H9 (cell line): ENCODE measurements at regions not wholly inside any gene's neighbourhood (a gene's known extent, or its start where the extent isn't known, plus 50 kb on each side); places are given as distances from the start of the nearest gene placed in this dataset.

Source experiments
- DNase-seq: peaks from one replicate; pipeline ENCODE4 v3.0.0-alpha.2; 2017
- H2AFZ ChIP-seq: one replicate; pipeline ENCODE4 v1.6.1; 2013; ENCODE audit warnings: mild to moderate bottlenecking, low read length, control low read depth, moderate library complexity
- H2AK5ac ChIP-seq: 2 replicates; pipeline ENCODE4 v1.6.1; 2013; ENCODE audit warnings: low read length, control low read depth, mixed read lengths; ENCODE audit not compliant: insufficient read length
- H2BK120ac ChIP-seq: one replicate; pipeline ENCODE4 v1.6.1; 2013; ENCODE audit warnings: low read depth, mild to moderate bottlenecking, low read length, control low read depth, inconsistent platforms; ENCODE audit not compliant: poor library complexity, severe bottlenecking
- H2BK12ac ChIP-seq: 2 replicates; pipeline ENCODE4 v1.6.1; 2013; ENCODE audit warnings: low read length, control low read depth, mixed read lengths, low read depth; ENCODE audit not compliant: insufficient read length
- H2BK15ac ChIP-seq: 2 replicates; pipeline ENCODE4 v1.6.1; 2013; ENCODE audit warnings: low read depth, low read length, control low read depth
- H2BK20ac ChIP-seq: one replicate; pipeline ENCODE4 v1.6.1; 2013; ENCODE audit warnings: low read depth, mild to moderate bottlenecking, low read length, control low read depth, inconsistent platforms; ENCODE audit not compliant: poor library complexity, severe bottlenecking
- H2BK5ac ChIP-seq: 2 replicates; pipeline ENCODE4 v1.6.1; 2013; ENCODE audit warnings: low read length, control low read depth, mixed read lengths; ENCODE audit not compliant: insufficient read length
- H3K14ac ChIP-seq: 2 replicates; pipeline ENCODE4 v1.6.1; 2013; ENCODE audit warnings: low read length, control low read depth; ENCODE audit not compliant: insufficient read depth
- H3K18ac ChIP-seq: 2 replicates; pipeline ENCODE4 v1.6.1; 2013; ENCODE audit warnings: low read depth, mild to moderate bottlenecking, mixed read lengths, low read length, control low read depth; ENCODE audit not compliant: insufficient read length
- H3K23ac ChIP-seq: 2 replicates; pipeline ENCODE4 v1.6.1; 2013; ENCODE audit warnings: low read length, control low read depth, mixed read lengths, low read depth; ENCODE audit not compliant: insufficient read length
- H3K23me2 ChIP-seq: 2 replicates; pipeline ENCODE4 v1.6.1; 2013; ENCODE audit warnings: low read depth, mild to moderate bottlenecking, mixed read lengths, low read length, control low read depth; ENCODE audit not compliant: insufficient read length, poor library complexity, severe bottlenecking
- H3K27ac ChIP-seq: 2 replicates; pipeline ENCODE4 v1.5.1; 2013; ENCODE audit warnings: low read length, control low read depth, mixed read lengths, low read depth; ENCODE audit not compliant: insufficient read length
- H3K27me3 ChIP-seq: 2 replicates; pipeline ENCODE4 v1.6.1; 2013; ENCODE audit warnings: low read length, control low read depth, inconsistent platforms; ENCODE audit not compliant: insufficient read depth
- H3K4ac ChIP-seq: 2 replicates; pipeline ENCODE4 v1.6.1; 2013; ENCODE audit warnings: low read depth, mild to moderate bottlenecking, control low read depth, inconsistent platforms, low read length, moderate library complexity
- H3K4me1 ChIP-seq: 2 replicates; pipeline ENCODE4 v1.6.1; 2013; ENCODE audit warnings: low read length, control low read depth, inconsistent platforms; ENCODE audit not compliant: insufficient read depth
- H3K4me2 ChIP-seq: 2 replicates; pipeline ENCODE4 v1.6.1; 2013; ENCODE audit warnings: low read length, control low read depth, mixed read lengths; ENCODE audit not compliant: insufficient read length, insufficient read depth
- H3K56ac ChIP-seq: 2 replicates; pipeline ENCODE4 v1.6.1; 2013; ENCODE audit warnings: low read depth, mild to moderate bottlenecking, mixed read lengths, low read length, control low read depth; ENCODE audit not compliant: insufficient read length
- H3K79me1 ChIP-seq: 2 replicates; pipeline ENCODE4 v1.6.1; 2013; ENCODE audit warnings: low read depth, mild to moderate bottlenecking, moderate library complexity, low read length, control low read depth, inconsistent platforms; ENCODE audit not compliant: insufficient read depth, poor library complexity, severe bottlenecking
- H3K79me2 ChIP-seq: 2 replicates; pipeline ENCODE4 v1.6.1; 2013; ENCODE audit warnings: low read length, control low read depth, inconsistent platforms; ENCODE audit not compliant: insufficient read depth
- H3K9ac ChIP-seq: 2 replicates; pipeline ENCODE4 v1.6.1; 2013; ENCODE audit warnings: low read length, control low read depth, mixed read lengths; ENCODE audit not compliant: insufficient read length; ENCODE audit errors: extremely low read depth
- H3K9me3 ChIP-seq: one replicate; pipeline ENCODE4 v1.6.1; 2013; ENCODE audit warnings: low read depth, low read length, inconsistent platforms; ENCODE audit not compliant: control insufficient read depth
- H3T11ph ChIP-seq: one replicate; pipeline ENCODE4 v1.6.1; 2013; ENCODE audit warnings: mild to moderate bottlenecking, low read length, control low read depth, inconsistent platforms
- H4K20me1 ChIP-seq: one replicate; pipeline ENCODE4 v1.6.1; 2013; ENCODE audit not compliant: control insufficient read depth, insufficient read length, insufficient read depth
- H4K5ac ChIP-seq: 2 replicates; pipeline ENCODE4 v1.6.1; 2013; ENCODE audit warnings: low read depth, mild to moderate bottlenecking, mixed read lengths, low read length, control low read depth; ENCODE audit not compliant: insufficient read length
- H4K8ac ChIP-seq: replicated peaks from 2 replicates; pipeline ENCODE4 v1.6.1; 2013; ENCODE audit warnings: low read length, control low read depth, mixed read lengths, low read depth; ENCODE audit not compliant: insufficient read length
- H4K91ac ChIP-seq: 2 replicates; pipeline ENCODE4 v1.6.1; 2013; ENCODE audit warnings: low read depth, mild to moderate bottlenecking, moderate library complexity, mixed read lengths, low read length, control low read depth; ENCODE audit not compliant: insufficient read length
- H3K27ac Mint-ChIP-seq, 3 experiments: 2 replicates in 2 of 3; 3 replicates in 1 of 3; pipeline ENCODE4 v1.8.0; 2020 to 2021; ENCODE audit warnings: mixed read lengths in 3 of 3, mild to moderate bottlenecking in 1 of 3, moderate library complexity in 1 of 3
- H3K27me3 Mint-ChIP-seq: 2 replicates; pipeline ENCODE4 v1.8.0; 2021; ENCODE audit warnings: low read depth, mild to moderate bottlenecking, moderate library complexity, mixed read lengths
- H3K36me3 Mint-ChIP-seq, 3 experiments: 2 replicates in 2 of 3; 3 replicates in 1 of 3; pipeline ENCODE4 v1.8.0; 2020 to 2021; ENCODE audit warnings: low read depth in 3 of 3, mixed read lengths in 3 of 3; ENCODE audit not compliant: insufficient read depth in 1 of 3
- H3K4me1 Mint-ChIP-seq, 2 experiments: 2 replicates each; pipeline ENCODE4 v1.8.0; 2020; ENCODE audit warnings: mixed read lengths in 2 of 2
- H3K4me3 Mint-ChIP-seq, 2 experiments: 2 replicates in 1 of 2; 3 replicates in 1 of 2; pipeline ENCODE4 v1.8.0; 2020 to 2021; ENCODE audit warnings: mild to moderate bottlenecking in 2 of 2, mixed read lengths in 2 of 2, moderate library complexity in 1 of 2
- H3K9me3 Mint-ChIP-seq, 2 experiments: 2 replicates in 1 of 2; 3 replicates in 1 of 2; pipeline ENCODE4 v1.8.0; 2020; ENCODE audit warnings: mild to moderate bottlenecking in 2 of 2, mixed read lengths in 2 of 2, moderate library complexity in 1 of 2
- CTCF ChIP-seq: fragments of 200-600 bp; sonication (generic); conservative IDR thresholded peaks from 3 replicates; pipeline ENCODE4 v1.8.0; 2021; ENCODE audit warnings: antibody characterized with exemption, mild to moderate bottlenecking
- WGBS: extraction: QIAGEN DNeasy Blood & Tissue Kit; methylation state at CpG from one replicate; pipeline ENCODE4 v1.1.7; 2013; ENCODE audit warnings: missing lambda C conversion rate, low lambda C conversion rate, mixed read lengths; ENCODE audit not compliant: insufficient read length; ENCODE audit errors: extremely low coverage; 5-methylcytosine and 5-hydroxymethylcytosine counted together

GRCh38 chr3:124248471-124249028 lies 256.6 kb upstream of the ROPN1 start:
- H3K9ac ChIP-seq: no peak overlapping the region

More at GRCh38 chr3:124248471-124249028, 256.6 kb upstream of the ROPN1 start:
- Histone ChIP-seq H3K14ac (no peak overlapping the region), H3K23me2 (no peaks in the 10 kb centered on the region), H2BK20ac (no peak overlapping the region), H2BK15ac (no peak overlapping the region), H3K4ac (no peak overlapping the region), H3K27ac (no peak overlapping the region), H3K23ac (no peak overlapping the region), H2AFZ (no peak overlapping the region), H4K5ac (no peak overlapping the region), H3K27me3 (no peaks in the 10 kb centered on the region), H3K79me1 (no peaks in the 10 kb centered on the region), H3K18ac (no peak overlapping the region), H3K79me2 (no peaks in the 10 kb centered on the region), H4K91ac (no peak overlapping the region), H3K56ac (no peak overlapping the region), H2BK120ac (no peak overlapping the region), H2BK12ac (no peak overlapping the region), H2AK5ac (no peak overlapping the region), H4K20me1 (no peaks in the 10 kb centered on the region), H3T11ph (no peak overlapping the region), H3K4me1 (no peaks in the 10 kb centered on the region), H2BK5ac (no peak overlapping the region), H3K4me2 (no peak overlapping the region), H3K9me3 (no peaks in the 10 kb centered on the region), H4K8ac (no peak overlapping the region)
- no CpG with 5 or more reads among the region's 4 CpGs for WGBS
- H3K4me1 Mint-ChIP-seq: peaks cover 3 to 8% of the 10 kb centered on the region in 2 experiments
- no peak for TF ChIP-seq CTCF
- no peak overlapping the region; a peak in 1 of 7 replicates for H3K27ac Mint-ChIP-seq
- no peak for DNase-seq
- no peaks in the 10 kb centered on the region for H3K9me3 Mint-ChIP-seq
- H3K36me3 Mint-ChIP-seq: no peaks in the 10 kb centered on the region
- H3K27me3 Mint-ChIP-seq: no peaks in the 10 kb centered on the region; the same call in 1 of the 2 replicates
- no peak overlapping the region; a peak in 1 of 5 replicates for H3K4me3 Mint-ChIP-seq
